ENCODE measurements at regions not wholly inside any gene's neighbourhood (a gene's known extent, or its start where the extent isn't known, plus 50 kb on each side); places are given as distances from the start of the nearest gene placed in this dataset.

DNA sequence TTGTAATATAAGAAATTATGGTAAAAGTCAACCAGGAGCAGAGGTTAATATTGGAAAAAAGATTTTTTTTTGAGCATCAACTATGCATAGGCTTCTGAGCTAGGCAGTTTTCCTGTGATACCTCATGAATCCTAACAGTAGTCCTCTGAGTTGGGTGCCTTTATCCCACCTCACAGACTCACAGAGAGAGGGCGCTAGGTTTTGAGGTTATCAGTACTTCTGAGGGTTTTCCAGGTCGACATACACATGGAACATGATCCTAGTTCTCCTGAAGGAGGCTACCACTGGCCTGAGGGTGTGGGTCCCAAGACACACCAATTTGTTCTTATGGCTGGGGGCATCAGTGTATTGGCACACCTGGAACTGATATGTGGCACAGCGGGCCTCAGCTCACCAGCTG is 358.8 kb upstream of the JAG1 start:
- TF ChIP-seq, protein P1, sequence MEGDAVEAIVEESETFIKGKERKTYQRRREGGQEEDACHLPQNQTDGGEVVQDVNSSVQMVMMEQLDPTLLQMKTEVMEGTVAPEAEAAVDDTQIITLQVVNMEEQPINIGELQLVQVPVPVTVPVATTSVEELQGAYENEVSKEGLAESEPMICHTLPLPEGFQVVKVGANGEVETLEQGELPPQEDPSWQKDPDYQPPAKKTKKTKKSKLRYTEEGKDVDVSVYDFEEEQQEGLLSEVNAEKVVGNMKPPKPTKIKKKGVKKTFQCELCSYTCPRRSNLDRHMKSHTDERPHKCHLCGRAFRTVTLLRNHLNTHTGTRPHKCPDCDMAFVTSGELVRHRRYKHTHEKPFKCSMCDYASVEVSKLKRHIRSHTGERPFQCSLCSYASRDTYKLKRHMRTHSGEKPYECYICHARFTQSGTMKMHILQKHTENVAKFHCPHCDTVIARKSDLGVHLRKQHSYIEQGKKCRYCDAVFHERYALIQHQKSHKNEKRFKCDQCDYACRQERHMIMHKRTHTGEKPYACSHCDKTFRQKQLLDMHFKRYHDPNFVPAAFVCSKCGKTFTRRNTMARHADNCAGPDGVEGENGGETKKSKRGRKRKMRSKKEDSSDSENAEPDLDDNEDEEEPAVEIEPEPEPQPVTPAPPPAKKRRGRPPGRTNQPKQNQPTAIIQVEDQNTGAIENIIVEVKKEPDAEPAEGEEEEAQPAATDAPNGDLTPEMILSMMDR (IDR thresholded peaks at IDR 0.05) = no peak
- no peak for TF ChIP-seq REST (IDR thresholded peaks at IDR 0.05; ENCODE audit: insufficient read depth in 1 of 2, low read depth in 2 of 2, low read length in 1 of 2)

Measured in Panc1 (cell line).